AG08395 (cell line): ENCODE measurements at regions not wholly inside any gene's neighbourhood (a gene's known extent, or its start where the extent isn't known, plus 50 kb on each side); places are given as distances from the start of the nearest gene placed in this dataset.
"Not testable (repeated sequence)": the region's sequence is repeated elsewhere in the genome, so short reads cannot be mapped to it uniquely, and the experiment has no call there.

Source experiments
- DNase-seq: peaks from one replicate; pipeline ENCODE4 v3.0.0; 2012; ENCODE audit warnings: mixed read lengths, low spot score

- no peak for DNase-seq
Observed at GRCh38 chr3:5357089-5357488, 169.6 kb downstream of the EDEM1 start.

GRCh38 chr3:5358911-5359310 lies 171.4 kb downstream of the EDEM1 start:
- no peak for DNase-seq

GRCh38 chr3:5360453-5360852 lies 172.9 kb downstream of the EDEM1 start:
- no peak for DNase-seq

GRCh38 chr3:5366746-5367145 lies 179.2 kb downstream of the EDEM1 start:
- no peak for DNase-seq

- DNase-seq = not testable (repeated sequence)
Observed at GRCh38 chr3:5371555-5371954, 184.0 kb downstream of the EDEM1 start.

GRCh38 chr3:5376761-5377160 lies 189.3 kb downstream of the EDEM1 start:
- no peak for DNase-seq

GRCh38 chr3:5379266-5379665 lies 191.8 kb downstream of the EDEM1 start:
- not testable (repeated sequence) for DNase-seq

- not testable (repeated sequence) for DNase-seq
Observed at GRCh38 chr3:5383486-5384263, 196.2 kb downstream of the EDEM1 start.

GRCh38 chr3:5384557-5385236 lies 197.2 kb downstream of the EDEM1 start:
- no peak for DNase-seq

- no peak for DNase-seq
Observed at GRCh38 chr3:5388091-5388490, 200.6 kb downstream of the EDEM1 start.

GRCh38 chr3:5389057-5389456 lies 201.6 kb downstream of the EDEM1 start:
- no peak for DNase-seq

GRCh38 chr3:5390221-5390620 lies 202.7 kb downstream of the EDEM1 start:
- DNase-seq = no peak

GRCh38 chr3:5390936-5391625 lies 203.6 kb downstream of the EDEM1 start:
- DNase-seq = no peak

- DNase-seq = no peak
Observed at GRCh38 chr3:5401002-5401401, 213.5 kb downstream of the EDEM1 start.

GRCh38 chr3:5404718-5405117 lies 217.2 kb downstream of the EDEM1 start:
- DNase-seq = no peak

GRCh38 chr3:5411786-5412185 lies 224.3 kb downstream of the EDEM1 start:
- DNase-seq = no peak

- no peak for DNase-seq
Observed at GRCh38 chr3:5423076-5423475, 235.6 kb downstream of the EDEM1 start.

GRCh38 chr3:5423523-5423922 lies 236.0 kb downstream of the EDEM1 start:
- DNase-seq = no peak

- no peak for DNase-seq
Observed at GRCh38 chr3:5425371-5425770, 237.9 kb downstream of the EDEM1 start.

- peak; percentile 36 for DNase-seq
Observed at GRCh38 chr3:5426094-5426883, 238.8 kb downstream of the EDEM1 start.

GRCh38 chr3:5427021-5427420 lies 239.5 kb downstream of the EDEM1 start:
- DNase-seq = no peak

GRCh38 chr3:5427938-5428337 lies 240.4 kb downstream of the EDEM1 start:
- DNase-seq = no peak
